ENCODE measurements at regions not wholly inside any gene's neighbourhood (a gene's known extent, or its start where the extent isn't known, plus 50 kb on each side); places are given as distances from the start of the nearest gene placed in this dataset.
"Not testable (repeated sequence)": the region's sequence is repeated elsewhere in the genome, so short reads cannot be mapped to it uniquely, and the experiment has no call there.

- TF ChIP-seq, protein P1, sequence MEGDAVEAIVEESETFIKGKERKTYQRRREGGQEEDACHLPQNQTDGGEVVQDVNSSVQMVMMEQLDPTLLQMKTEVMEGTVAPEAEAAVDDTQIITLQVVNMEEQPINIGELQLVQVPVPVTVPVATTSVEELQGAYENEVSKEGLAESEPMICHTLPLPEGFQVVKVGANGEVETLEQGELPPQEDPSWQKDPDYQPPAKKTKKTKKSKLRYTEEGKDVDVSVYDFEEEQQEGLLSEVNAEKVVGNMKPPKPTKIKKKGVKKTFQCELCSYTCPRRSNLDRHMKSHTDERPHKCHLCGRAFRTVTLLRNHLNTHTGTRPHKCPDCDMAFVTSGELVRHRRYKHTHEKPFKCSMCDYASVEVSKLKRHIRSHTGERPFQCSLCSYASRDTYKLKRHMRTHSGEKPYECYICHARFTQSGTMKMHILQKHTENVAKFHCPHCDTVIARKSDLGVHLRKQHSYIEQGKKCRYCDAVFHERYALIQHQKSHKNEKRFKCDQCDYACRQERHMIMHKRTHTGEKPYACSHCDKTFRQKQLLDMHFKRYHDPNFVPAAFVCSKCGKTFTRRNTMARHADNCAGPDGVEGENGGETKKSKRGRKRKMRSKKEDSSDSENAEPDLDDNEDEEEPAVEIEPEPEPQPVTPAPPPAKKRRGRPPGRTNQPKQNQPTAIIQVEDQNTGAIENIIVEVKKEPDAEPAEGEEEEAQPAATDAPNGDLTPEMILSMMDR (conservative IDR thresholded peaks at IDR 0.05): no peak
- TF ChIP-seq EZH2 (IDR thresholded peaks at IDR 0.05; ENCODE audit: low read depth): no peak
- Histone ChIP-seq H3K36me3 (ENCODE audit: low read depth) (no peaks in the 10 kb centered on the region), H4K20me1 (ENCODE audit: insufficient read depth) (no peaks in the 10 kb centered on the region), H3K4me2 (no peak overlapping the region), H3K79me2 (ENCODE audit: low read depth) (no peaks in the 10 kb centered on the region), H3K27me3 (ENCODE audit: insufficient read depth, low read depth) (peaks cover 52% of the 10 kb centered on the region), H2AFZ (no peak overlapping the region), H3K4me3 (no peak overlapping the region), H3K4me1 (replicated peaks; ENCODE audit: insufficient read depth) (no peaks in the 10 kb centered on the region), H3K9me3 (ENCODE audit: insufficient read depth, low read depth) (no peaks in the 10 kb centered on the region), H3K27ac (no peak overlapping the region), H3F3A (ENCODE audit: insufficient read depth, low read depth) (no peaks in the 10 kb centered on the region), H3K9me2 (ENCODE audit: insufficient read depth) (no peaks in the 10 kb centered on the region)
- intact Hi-C loops (cut with micrococcal nuclease; ENCODE audit: unreplicated experiment): no loop called here
- CTCF ChIA-PET: no interaction called here
- BruUV-seq (replicated peaks): no TSS peak
- POLR2A ChIA-PET (ENCODE audit: unreplicated experiment): no interaction called here
- no peak for DNase-seq
Observed at GRCh38 chr17:22268912-22269220, 576.5 kb downstream of the KCNJ18 start.

GRCh38 chr17:22270381-22270780 is 578.1 kb downstream of the KCNJ18 start:
- no peak for DNase-seq
- H3F3A ChIP-seq (ENCODE audit: insufficient read depth, low read depth): no peaks in the 10 kb centered on the region
- no peaks in the 10 kb centered on the region for H3K36me3 ChIP-seq (ENCODE audit: low read depth)
- H4K20me1 ChIP-seq (ENCODE audit: insufficient read depth): no peaks in the 10 kb centered on the region
- no peaks in the 10 kb centered on the region for H3K9me3 ChIP-seq (ENCODE audit: insufficient read depth, low read depth)
- ChIA-PET POLR2A (ENCODE audit: unreplicated experiment) (no interaction called here), CTCF (no interaction called here)
- H3K4me2 ChIP-seq: no peak overlapping the region
- BruUV-seq (replicated peaks): no TSS peak
- no peak overlapping the region for H3K4me3 ChIP-seq
- intact Hi-C loops (cut with micrococcal nuclease; ENCODE audit: unreplicated experiment): no loop called here
- no peak overlapping the region for H2AFZ ChIP-seq
- H3K79me2 ChIP-seq (ENCODE audit: low read depth): no peaks in the 10 kb centered on the region
- no peak overlapping the region for H3K27ac ChIP-seq
- TF ChIP-seq, protein P1 (conservative IDR thresholded peaks at IDR 0.05): no peak
- TF ChIP-seq EZH2 (IDR thresholded peaks at IDR 0.05; ENCODE audit: low read depth): no peak
- peaks cover 62% of the 10 kb centered on the region for H3K27me3 ChIP-seq (ENCODE audit: insufficient read depth, low read depth)
- no peaks in the 10 kb centered on the region for H3K4me1 ChIP-seq (replicated peaks; ENCODE audit: insufficient read depth)
- H3K9me2 ChIP-seq (ENCODE audit: insufficient read depth): no peaks in the 10 kb centered on the region

- H3K9me3 ChIP-seq (ENCODE audit: insufficient read depth, low read depth); DNase-seq; H3K4me3 ChIP-seq; H3K4me1 ChIP-seq (replicated peaks; ENCODE audit: insufficient read depth); H3F3A ChIP-seq (ENCODE audit: insufficient read depth, low read depth); H4K20me1 ChIP-seq (ENCODE audit: insufficient read depth); H3K9me2 ChIP-seq (ENCODE audit: insufficient read depth); H3K4me2 ChIP-seq; H3K36me3 ChIP-seq (ENCODE audit: low read depth); CTCF ChIA-PET; intact Hi-C loops (cut with micrococcal nuclease; ENCODE audit: unreplicated experiment); H3K27ac ChIP-seq; H2AFZ ChIP-seq; BruUV-seq (replicated peaks); POLR2A ChIA-PET (ENCODE audit: unreplicated experiment); H3K79me2 ChIP-seq (ENCODE audit: low read depth): not testable (repeated sequence)
- H3K27me3 ChIP-seq (ENCODE audit: insufficient read depth, low read depth): peaks cover 62% of the 10 kb centered on the region
Observed at GRCh38 chr17:22270809-22271208, 578.5 kb downstream of the KCNJ18 start.

DNA sequence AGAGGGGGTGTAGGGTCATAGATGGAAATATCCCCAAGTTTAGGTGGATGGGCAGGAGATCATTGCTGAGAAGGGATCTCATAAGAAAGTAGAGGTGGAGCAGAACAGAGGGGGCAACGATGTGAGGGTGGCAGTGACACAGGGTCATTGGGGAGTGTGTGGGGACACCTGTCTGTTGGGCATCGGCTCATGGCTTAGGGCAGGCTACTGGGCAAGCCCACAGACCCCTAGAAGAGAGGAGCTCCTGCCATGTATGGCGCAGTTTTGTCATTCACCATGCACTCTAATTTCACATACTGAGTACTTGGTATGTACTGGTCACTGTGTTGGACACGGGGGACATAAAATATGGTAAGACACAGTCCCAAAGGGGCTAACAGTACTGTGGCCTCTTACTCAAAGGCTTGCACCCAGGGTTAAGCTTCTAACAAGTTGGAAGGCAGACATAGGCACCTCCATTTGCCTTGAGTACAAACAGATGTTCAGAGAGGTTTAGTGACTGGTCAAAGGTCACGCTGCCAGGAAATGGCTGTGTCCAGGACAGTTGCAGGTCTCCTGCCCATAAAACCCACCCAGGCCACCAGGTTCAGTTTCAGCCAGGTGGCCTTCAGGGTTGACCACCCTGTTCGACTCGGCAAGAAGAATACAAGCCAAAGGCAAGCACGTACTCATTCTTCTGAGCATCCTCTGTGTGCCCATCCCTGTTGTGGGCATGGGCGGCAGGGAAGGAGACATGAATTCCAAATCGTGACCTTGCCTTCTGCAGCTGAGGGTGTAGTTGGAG is 580.2 kb downstream of the KCNJ18 start:
- H3K4me2 ChIP-seq: no peak overlapping the region
- no peak for DNase-seq
- no peak overlapping the region for H3K27ac ChIP-seq
- no peaks in the 10 kb centered on the region for H4K20me1 ChIP-seq (ENCODE audit: insufficient read depth)
- H3K9me3 ChIP-seq (ENCODE audit: insufficient read depth, low read depth): no peaks in the 10 kb centered on the region
- TF ChIP-seq, protein P1 (conservative IDR thresholded peaks at IDR 0.05): no peak
- TF ChIP-seq EZH2 (IDR thresholded peaks at IDR 0.05; ENCODE audit: low read depth): no peak
- H2AFZ ChIP-seq: no peak overlapping the region
- no peaks in the 10 kb centered on the region for H3K79me2 ChIP-seq (ENCODE audit: low read depth)
- no peak overlapping the region for H3K4me3 ChIP-seq
- no peaks in the 10 kb centered on the region for H3K36me3 ChIP-seq (ENCODE audit: low read depth)
- POLR2A ChIA-PET (ENCODE audit: unreplicated experiment): no interaction called here
- BruUV-seq (replicated peaks): no TSS peak
- CTCF ChIA-PET: no interaction called here
- H3K4me1 ChIP-seq (replicated peaks; ENCODE audit: insufficient read depth): no peaks in the 10 kb centered on the region
- peaks cover 65% of the 10 kb centered on the region for H3K27me3 ChIP-seq (ENCODE audit: insufficient read depth, low read depth)
- no peaks in the 10 kb centered on the region for H3K9me2 ChIP-seq (ENCODE audit: insufficient read depth)
- H3F3A ChIP-seq (ENCODE audit: insufficient read depth, low read depth): no peaks in the 10 kb centered on the region
- intact Hi-C loops (cut with micrococcal nuclease; ENCODE audit: unreplicated experiment): no loop called here
